GM18858 (cell line): ENCODE measurements at regions not wholly inside any gene's neighbourhood (a gene's known extent, or its start where the extent isn't known, plus 50 kb on each side); places are given as distances from the start of the nearest gene placed in this dataset.
"Not testable (repeated sequence)": the region's sequence is repeated elsewhere in the genome, so short reads cannot be mapped to it uniquely, and the experiment has no call there.

ENCODE experiments used
- ATAC-seq: cut with Tn5 transposase; IDR thresholded peaks from one replicate; pipeline ENCODE4 v1.9.1; 2021; ENCODE audit not compliant: unreplicated experiment

- no peak for ATAC-seq
These were observed 265.4 kb upstream of the FOXF1 start for GRCh38 chr16:86244936-86245335.

- no peak for ATAC-seq
These were observed 265.0 kb upstream of the FOXF1 start for GRCh38 chr16:86245351-86245750.

GRCh38 chr16:86245895-86246294 is 264.4 kb upstream of the FOXF1 start:
- ATAC-seq, result no peak

- ATAC-seq, result no peak
These were observed 261.9 kb upstream of the FOXF1 start for GRCh38 chr16:86248310-86248905.

GRCh38 chr16:86249631-86250030 is 260.7 kb upstream of the FOXF1 start:
- no peak for ATAC-seq

- no peak for ATAC-seq
These were observed 258.6 kb upstream of the FOXF1 start for GRCh38 chr16:86251682-86252081.

- no peak for ATAC-seq
These were observed 257.7 kb upstream of the FOXF1 start for GRCh38 chr16:86252596-86252995.

- ATAC-seq, result no peak
These were observed 254.4 kb upstream of the FOXF1 start for GRCh38 chr16:86255966-86256365.

GRCh38 chr16:86256995-86257394 is 253.3 kb upstream of the FOXF1 start:
- ATAC-seq, result no peak

GRCh38 chr16:86257546-86257945 is 252.8 kb upstream of the FOXF1 start:
- ATAC-seq, result no peak

GRCh38 chr16:86258713-86259112 is 251.6 kb upstream of the FOXF1 start:
- no peak for ATAC-seq

- no peak for ATAC-seq
These were observed 250.8 kb upstream of the FOXF1 start for GRCh38 chr16:86259499-86259898.

- ATAC-seq, result no peak
These were observed 248.9 kb upstream of the FOXF1 start for GRCh38 chr16:86261379-86261778.

- not testable (repeated sequence) for ATAC-seq
These were observed 242.7 kb upstream of the FOXF1 start for GRCh38 chr16:86267657-86268056.

GRCh38 chr16:86270696-86271095 is 239.6 kb upstream of the FOXF1 start:
- ATAC-seq, result no peak

GRCh38 chr16:86272744-86273143 is 237.6 kb upstream of the FOXF1 start:
- no peak for ATAC-seq

GRCh38 chr16:86277221-86277620 is 233.1 kb upstream of the FOXF1 start:
- no peak for ATAC-seq

GRCh38 chr16:86277859-86278258 is 232.5 kb upstream of the FOXF1 start:
- ATAC-seq, result not testable (repeated sequence)

GRCh38 chr16:86281421-86281820 is 228.9 kb upstream of the FOXF1 start:
- ATAC-seq, result no peak

GRCh38 chr16:86283944-86284343 is 226.4 kb upstream of the FOXF1 start:
- ATAC-seq, result no peak

- ATAC-seq, result no peak
These were observed 224.9 kb upstream of the FOXF1 start for GRCh38 chr16:86285421-86285820.

- no peak for ATAC-seq
These were observed 224.1 kb upstream of the FOXF1 start for GRCh38 chr16:86285938-86286921.
